EL (cell line): ENCODE measurements at regions not wholly inside any gene's neighbourhood (a gene's known extent, or its start where the extent isn't known, plus 50 kb on each side); places are given as distances from the start of the nearest gene placed in this dataset.

Experiments used
- DNase-seq: peaks from one replicate; pipeline ENCODE4 v3.0.0-alpha.2; 2016

GRCh38 chr3:30945291-30945690 is 50.8 kb upstream of the GADL1 start:
- peak; percentile 5 for DNase-seq

- no peak for DNase-seq
Measured at GRCh38 chr3:30948426-30948825, 54.0 kb upstream of the GADL1 start.

GRCh38 chr3:30951826-30952225 is 57.4 kb upstream of the GADL1 start:
- DNase-seq: no peak

GRCh38 chr3:30952786-30953185 is 58.3 kb upstream of the GADL1 start:
- no peak for DNase-seq

GRCh38 chr3:30954426-30954825 is 60.0 kb upstream of the GADL1 start:
- DNase-seq: no peak

- DNase-seq: no peak
Measured at GRCh38 chr3:30962084-30962483, 67.6 kb upstream of the GADL1 start.

- no peak for DNase-seq
Measured at GRCh38 chr3:30962493-30962892, 68.0 kb upstream of the GADL1 start.

GRCh38 chr3:30963223-30963722 is 68.8 kb upstream of the GADL1 start:
- DNase-seq: no peak

GRCh38 chr3:30964612-30965011 is 70.2 kb upstream of the GADL1 start:
- DNase-seq: no peak

GRCh38 chr3:30966896-30967295 is 72.4 kb upstream of the GADL1 start:
- no peak for DNase-seq

- DNase-seq: peak; percentile 3
Measured at GRCh38 chr3:30970183-30970582, 75.7 kb upstream of the GADL1 start.

GRCh38 chr3:30972449-30972848 is 78.0 kb upstream of the GADL1 start:
- DNase-seq: no peak

- no peak for DNase-seq
Measured at GRCh38 chr3:30974071-30974470, 79.6 kb upstream of the GADL1 start.

GRCh38 chr3:30977592-30977991 is 83.1 kb upstream of the GADL1 start:
- DNase-seq: no peak

GRCh38 chr3:30980993-30981392 is 86.5 kb upstream of the GADL1 start:
- no peak for DNase-seq

GRCh38 chr3:30982416-30983075 is 88.1 kb upstream of the GADL1 start:
- no peak for DNase-seq

GRCh38 chr3:30984855-30985749 is 90.6 kb upstream of the GADL1 start:
- no peak for DNase-seq

- no peak for DNase-seq
Measured at GRCh38 chr3:30986551-30986950, 92.1 kb upstream of the GADL1 start.

- no peak for DNase-seq
Measured at GRCh38 chr3:30988769-30989168, 94.3 kb upstream of the GADL1 start.

- DNase-seq: no peak
Measured at GRCh38 chr3:30989276-30990030, 95.0 kb upstream of the GADL1 start.

GRCh38 chr3:30996467-30996866 is 102.0 kb upstream of the GADL1 start:
- DNase-seq: no peak

- no peak for DNase-seq
Measured at GRCh38 chr3:31002730-31003129, 108.3 kb upstream of the GADL1 start.

- DNase-seq: peak; percentile 91
Measured at GRCh38 chr3:31004025-31004678, 109.7 kb upstream of the GADL1 start.
